BLaER1 treated with 17β-estradiol and CSF1 and Interleukin-3, amounts not matched to agents 10 nM and 100 nM (cell line): ENCODE measurements at regions not wholly inside any gene's neighbourhood (a gene's known extent, or its start where the extent isn't known, plus 50 kb on each side); places are given as distances from the start of the nearest gene placed in this dataset.
"Not testable (repeated sequence)": the region's sequence is repeated elsewhere in the genome, so short reads cannot be mapped to it uniquely, and the experiment has no call there.

Source experiments
- H3K27ac ChIP-seq, 11 experiments: shearing (Covaris generic); formaldehyde crosslinking; 2 replicates each; pipeline ENCODE4 v1.8.1; 2022
- H3K27me3 ChIP-seq, 11 experiments: shearing (Covaris generic); formaldehyde crosslinking; 2 replicates each; pipeline ENCODE4 v1.8.1; 2022
- H3K36me3 ChIP-seq, 11 experiments: shearing (Covaris generic); formaldehyde crosslinking; 2 replicates each; pipeline ENCODE4 v1.8.1; 2022
- H3K4me1 ChIP-seq, 10 experiments: shearing (Covaris generic); formaldehyde crosslinking; 2 replicates each; pipeline ENCODE4 v1.8.1; 2022
- H3K4me2 ChIP-seq, 11 experiments: shearing (Covaris generic); formaldehyde crosslinking; 2 replicates each; pipeline ENCODE4 v1.8.1; 2022
- H3K4me3 ChIP-seq, 10 experiments: shearing (Covaris generic); formaldehyde crosslinking; 2 replicates each; pipeline ENCODE4 v1.8.1; 2022
- H3K9ac ChIP-seq, 11 experiments: shearing (Covaris generic); formaldehyde crosslinking; 2 replicates each; pipeline ENCODE4 v1.8.1; 2022
- H3K9me3 ChIP-seq, 11 experiments: shearing (Covaris generic); formaldehyde crosslinking; replicated peaks in 1 of 11; 2 replicates each; pipeline ENCODE4 v1.8.1; 2022
- H4K20me1 ChIP-seq, 11 experiments: shearing (Covaris generic); formaldehyde crosslinking; 2 replicates each; pipeline ENCODE4 v1.8.1; 2022
- Cebpa-rat ChIP-seq, 11 experiments: shearing (Covaris generic); IDR thresholded peaks; 2 replicates each; pipeline ENCODE4 v1.8.1; 2022

DNA sequence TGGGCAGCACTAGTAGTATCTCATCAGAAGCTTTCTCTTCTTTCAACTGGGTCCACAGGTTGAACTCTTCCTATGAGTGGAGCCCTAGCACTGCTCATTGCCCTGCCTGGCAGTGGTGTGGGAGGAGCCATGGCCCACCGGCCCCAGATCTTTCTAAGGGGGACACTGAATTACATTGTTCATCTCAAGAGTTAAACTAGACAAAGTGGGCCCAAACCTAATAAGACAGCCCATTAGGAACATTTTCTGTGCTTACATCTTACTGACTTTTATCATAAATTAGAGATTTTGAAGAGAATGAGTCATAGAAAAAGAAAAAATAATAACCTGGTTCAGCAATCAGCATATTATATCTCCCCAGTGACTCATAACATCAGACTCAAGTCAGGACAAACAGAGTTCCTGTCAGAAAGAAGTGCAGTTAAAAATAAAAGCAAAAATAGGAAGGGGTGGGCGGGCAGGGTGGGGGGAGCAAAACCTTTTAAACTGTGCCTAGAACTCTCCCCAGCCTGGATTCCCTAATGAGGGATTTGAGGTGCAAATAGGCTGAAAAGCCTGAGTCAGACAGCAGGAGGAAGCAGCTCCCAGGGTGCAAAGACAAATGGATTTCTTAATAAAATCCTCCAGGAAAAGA is 161.6 kb upstream of the TRIB2 start:
- H3K27ac ChIP-seq = peak overlapping the region in 7 of 11 experiments; percentile 15 to 60 (median 54); a peak in 10 of 22 replicates
- H3K4me2 ChIP-seq = peak overlapping the region; percentile 56 to 85 (median 75)
- H3K9ac ChIP-seq = peak overlapping the region in 2 of 11 experiments; percentile 6 to 26; a peak in 2 of 22 replicates

DNA sequence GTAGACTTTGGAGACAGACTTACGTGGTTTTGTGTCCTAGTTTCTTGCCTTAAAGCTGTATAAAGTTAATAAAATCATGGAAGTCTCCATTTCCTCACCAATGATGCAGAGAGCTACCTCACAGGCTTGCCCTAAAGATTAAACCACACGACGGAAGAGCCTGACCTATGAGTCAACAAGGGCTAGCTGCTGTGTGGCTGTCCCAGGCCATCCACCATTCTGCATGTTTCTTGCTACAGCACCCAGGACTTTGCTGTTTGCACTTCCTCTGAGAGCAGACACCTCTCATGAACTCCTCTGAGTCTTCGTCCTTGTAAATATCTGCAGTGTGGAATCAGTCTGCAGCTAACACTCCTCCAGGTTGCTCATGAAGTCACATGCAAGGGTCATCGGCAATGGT is 160.0 kb upstream of the TRIB2 start:
- Histone ChIP-seq H3K9ac (no peak overlapping the region), H3K4me1 (peaks cover 16 to 40% (median 21%) of the 10 kb centered on the region in 10 experiments), H3K4me3 (no peak overlapping the region), H4K20me1 (no peaks in the 10 kb centered on the region), H3K27me3 (no peaks in the 10 kb centered on the region), H3K4me2 (peak overlapping the region in 4 of 11 experiments; percentile 67 to 85 (median 79); a peak in 4 of 22 replicates), H3K36me3 (no peaks in the 10 kb centered on the region), H3K9me3 (peaks cover 0 to 7% (median 0%) of the 10 kb centered on the region in 11 experiments; a peak in 3 of 22 replicates), H3K27ac (no peak overlapping the region)
- TF ChIP-seq Cebpa-rat (IDR thresholded peaks at IDR 0.05) = no peak

More for the DNA sequence above, 161.6 kb upstream of the TRIB2 start:
- H3K27me3 ChIP-seq = no peaks in the 10 kb centered on the region
- peak overlapping the region in 2 of 10 experiments; percentile 10 to 25; a peak in 2 of 20 replicates for H3K4me3 ChIP-seq
- peaks cover 16 to 40% (median 21%) of the 10 kb centered on the region in 10 experiments for H3K4me1 ChIP-seq
- TF ChIP-seq Cebpa-rat (IDR thresholded peaks at IDR 0.05) = no peak
- no peaks in the 10 kb centered on the region for H3K36me3 ChIP-seq
- H3K9me3 ChIP-seq = peaks cover 0 to 10% (median 0%) of the 10 kb centered on the region in 11 experiments; a peak in 5 of 22 replicates
- H4K20me1 ChIP-seq = no peaks in the 10 kb centered on the region

DNA sequence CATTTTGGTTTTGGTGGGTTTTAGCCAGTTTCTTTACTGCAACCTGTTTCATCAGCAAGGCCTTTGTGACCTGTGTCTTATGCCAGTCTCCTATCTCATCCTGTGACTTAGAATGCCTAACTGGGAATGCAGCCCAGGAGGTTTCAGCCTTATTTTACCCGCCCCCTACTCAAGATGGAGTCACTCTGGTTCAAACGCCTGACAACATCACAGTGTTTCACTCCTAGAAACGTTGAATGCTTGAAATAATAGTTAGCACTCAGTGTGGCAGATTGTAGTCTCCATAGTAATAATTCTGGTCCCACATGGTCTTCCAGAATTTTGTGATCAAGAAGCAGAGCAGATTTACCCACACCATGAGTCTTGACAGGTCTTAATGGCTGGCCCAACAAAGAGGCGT is 159.0 kb upstream of the TRIB2 start:
- Histone ChIP-seq H3K4me1 (peaks cover 16 to 31% (median 21%) of the 10 kb centered on the region in 10 experiments), H3K9me3 (peaks cover 0 to 5% (median 0%) of the 10 kb centered on the region in 11 experiments; a peak in 2 of 22 replicates), H3K4me2 (no peak overlapping the region), H4K20me1 (no peaks in the 10 kb centered on the region), H3K4me3 (no peak overlapping the region), H3K36me3 (no peaks in the 10 kb centered on the region), H3K27ac (no peak overlapping the region), H3K27me3 (no peaks in the 10 kb centered on the region), H3K9ac (no peak overlapping the region)
- no peak for TF ChIP-seq Cebpa-rat (IDR thresholded peaks at IDR 0.05)

DNA sequence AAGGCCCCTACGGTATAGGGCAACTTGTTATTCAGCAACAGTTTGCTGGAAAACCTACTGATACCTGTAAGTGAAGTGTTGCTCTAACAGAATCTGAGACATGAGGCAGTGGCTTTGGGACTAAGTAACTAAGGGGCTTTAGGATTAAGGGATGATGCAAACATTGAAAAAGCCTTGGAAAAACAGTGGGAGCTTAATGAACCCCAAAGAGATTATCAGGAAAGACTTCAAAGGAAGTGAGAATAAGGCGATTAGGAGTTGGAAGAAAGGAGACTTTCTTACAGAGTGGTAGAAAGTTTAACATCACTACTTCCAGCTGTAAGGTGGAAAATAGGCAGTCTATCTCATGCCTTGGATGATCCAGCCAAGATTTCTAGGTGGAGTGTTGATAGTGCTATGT is 158.2 kb upstream of the TRIB2 start:
- Histone ChIP-seq H3K9me3 (no peaks in the 10 kb centered on the region; a peak in 1 of 22 replicates), H3K27me3 (no peaks in the 10 kb centered on the region), H3K9ac (no peak overlapping the region)

DNA sequence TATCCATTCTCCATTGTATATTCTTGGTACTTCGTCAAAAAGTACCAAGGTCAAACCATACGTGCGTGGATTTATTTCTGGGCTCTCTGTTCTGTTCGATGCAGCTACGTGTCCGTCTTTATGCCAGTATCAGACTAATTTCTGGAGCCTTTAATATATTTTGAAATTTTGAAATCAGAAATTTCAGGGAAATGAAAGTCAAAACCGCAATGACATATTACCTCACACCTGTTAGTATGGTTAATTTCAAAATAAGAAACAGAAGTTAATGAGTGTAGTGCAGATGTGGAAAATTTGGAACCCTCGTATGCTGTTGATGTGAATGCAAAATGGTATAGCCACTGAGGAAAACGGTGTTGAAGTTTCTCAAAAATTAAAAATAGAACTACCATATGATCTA is 156.1 kb upstream of the TRIB2 start:
- H3K27ac ChIP-seq = no peak overlapping the region
- no peaks in the 10 kb centered on the region for H3K36me3 ChIP-seq
- no peak overlapping the region for H3K9ac ChIP-seq
- H3K4me2 ChIP-seq = no peak overlapping the region
- no peaks in the 10 kb centered on the region for H4K20me1 ChIP-seq
- no peaks in the 10 kb centered on the region; a peak in 1 of 22 replicates for H3K9me3 ChIP-seq
- H3K4me3 ChIP-seq = no peak overlapping the region
- H3K4me1 ChIP-seq = peaks cover 3 to 15% (median 6%) of the 10 kb centered on the region in 10 experiments; a peak in 19 of 20 replicates
- TF ChIP-seq Cebpa-rat (IDR thresholded peaks at IDR 0.05) = no peak
- no peaks in the 10 kb centered on the region for H3K27me3 ChIP-seq

More for the DNA sequence above, 158.2 kb upstream of the TRIB2 start:
- Histone ChIP-seq H3K4me3 (no peak overlapping the region), H4K20me1 (no peaks in the 10 kb centered on the region), H3K4me2 (no peak overlapping the region), H3K27ac (no peak overlapping the region), H3K4me1 (peaks cover 16 to 31% (median 21%) of the 10 kb centered on the region in 10 experiments), H3K36me3 (no peaks in the 10 kb centered on the region)
- TF ChIP-seq Cebpa-rat (IDR thresholded peaks at IDR 0.05) = no peak

DNA sequence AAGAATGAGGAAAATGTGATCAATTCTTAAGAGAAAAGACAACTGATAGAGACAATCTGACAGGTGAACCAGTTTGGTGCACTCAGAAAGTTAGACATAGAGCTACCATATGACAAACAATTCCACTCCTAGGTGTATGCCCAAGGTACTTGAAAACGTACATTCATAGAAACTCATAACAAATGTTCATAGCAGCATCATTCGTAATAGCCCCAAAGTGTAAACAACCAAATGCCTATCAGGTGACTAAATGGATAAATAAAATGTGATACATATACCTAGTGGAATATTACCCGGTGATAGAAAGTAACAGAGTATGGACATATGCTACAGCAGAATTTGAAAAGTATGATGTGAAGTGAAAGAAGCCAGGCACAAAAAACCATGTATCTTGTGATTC is 149.3 kb upstream of the TRIB2 start:
- Histone ChIP-seq H3K4me2 (peak overlapping the region in 1 of 11 experiments; percentile 11; a peak in 1 of 22 replicates), H3K27me3 (no peaks in the 10 kb centered on the region), H3K4me3 (no peak overlapping the region), H3K27ac (no peak overlapping the region), H3K9ac (no peak overlapping the region), H3K36me3 (no peaks in the 10 kb centered on the region), H4K20me1 (no peaks in the 10 kb centered on the region), H3K9me3 (no peaks in the 10 kb centered on the region), H3K4me1 (peaks cover 0 to 6% (median 2%) of the 10 kb centered on the region in 10 experiments; a peak in 4 of 20 replicates)
- TF ChIP-seq Cebpa-rat (IDR thresholded peaks at IDR 0.05) = no peak

DNA sequence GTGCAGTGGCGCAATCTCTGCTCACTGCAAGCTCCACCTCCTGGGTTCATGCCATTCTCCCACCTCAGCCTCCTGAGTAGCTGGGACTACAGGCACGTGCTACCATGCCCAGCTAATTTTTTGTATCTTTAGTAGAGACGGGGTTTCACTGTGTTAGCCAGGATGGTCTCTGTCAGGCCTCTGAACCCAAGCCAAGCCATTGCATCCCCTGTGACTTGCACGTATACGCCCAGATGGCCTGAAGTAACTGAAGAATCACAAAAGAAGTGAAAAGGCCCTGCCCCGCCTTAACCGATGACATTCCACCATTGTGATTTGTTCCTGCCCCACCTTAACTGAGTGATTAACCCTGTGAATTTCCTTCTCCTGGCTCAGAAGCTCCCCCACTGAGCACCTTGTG is 147.2 kb upstream of the TRIB2 start:
- not testable (repeated sequence) for H3K4me1 ChIP-seq, H3K27ac ChIP-seq, H3K36me3 ChIP-seq, H3K9me3 ChIP-seq, H3K4me3 ChIP-seq, H3K27me3 ChIP-seq, H4K20me1 ChIP-seq, H3K4me2 ChIP-seq, H3K9ac ChIP-seq

DNA sequence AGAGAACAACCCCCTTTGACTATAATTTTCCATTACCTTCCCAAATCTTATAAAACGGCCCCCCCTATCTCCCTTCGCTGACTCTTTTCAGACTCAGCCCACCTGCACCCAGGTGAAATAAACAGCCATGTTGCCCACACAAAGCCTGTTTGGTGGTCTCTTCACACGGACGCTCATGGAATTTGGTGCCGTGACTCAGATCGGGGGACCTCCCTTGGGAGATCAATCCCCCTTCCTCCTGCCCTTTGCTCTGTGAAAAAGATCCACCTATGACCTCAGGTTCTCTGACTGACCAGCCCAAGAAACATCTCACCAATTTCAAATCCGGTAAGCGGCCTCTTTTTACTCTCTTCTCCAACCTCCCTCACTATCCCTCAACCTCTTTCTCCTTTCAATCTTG is 146.8 kb upstream of the TRIB2 start:
- H3K9ac ChIP-seq, H3K4me3 ChIP-seq, H3K27me3 ChIP-seq, H3K9me3 ChIP-seq, H3K4me1 ChIP-seq, H3K36me3 ChIP-seq, H4K20me1 ChIP-seq, H3K4me2 ChIP-seq, H3K27ac ChIP-seq: not testable (repeated sequence)

DNA sequence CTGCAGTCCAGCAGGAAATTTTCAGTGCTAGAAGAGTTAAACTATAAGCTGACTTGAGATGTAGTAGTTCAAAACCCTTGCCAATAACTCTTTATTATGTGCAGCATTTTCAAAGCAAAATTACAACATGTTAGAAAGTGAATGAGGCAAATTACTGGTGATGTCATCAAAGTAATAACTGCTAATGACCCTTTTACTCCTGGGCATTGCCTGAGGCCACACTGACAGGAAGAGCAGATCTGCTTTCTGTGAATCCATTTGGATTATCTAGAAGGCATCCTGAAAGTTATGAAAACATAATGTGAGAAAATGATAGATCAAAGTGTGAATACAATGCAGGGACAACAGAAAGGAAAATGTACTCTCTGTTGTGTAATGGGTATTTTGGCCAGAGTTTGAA is 139.6 kb upstream of the TRIB2 start:
- no peak for TF ChIP-seq Cebpa-rat (IDR thresholded peaks at IDR 0.05)
- Histone ChIP-seq H3K27me3 (no peaks in the 10 kb centered on the region), H3K9ac (no peak overlapping the region), H4K20me1 (no peaks in the 10 kb centered on the region), H3K4me1 (no peaks in the 10 kb centered on the region), H3K36me3 (no peaks in the 10 kb centered on the region), H3K27ac (no peak overlapping the region), H3K9me3 (no peaks in the 10 kb centered on the region; a peak in 1 of 22 replicates), H3K4me3 (no peak overlapping the region), H3K4me2 (no peak overlapping the region)
